H1 (cell line): ENCODE measurements at regions not wholly inside any gene's neighbourhood (a gene's known extent, or its start where the extent isn't known, plus 50 kb on each side); places are given as distances from the start of the nearest gene placed in this dataset.

Experiments
- CTCF ChIA-PET: fragments of 300-600 bp; sonication (Branson Sonifier 250); formaldehyde crosslinking; loops from one replicate; lab custom pipeline; 2021; ENCODE audit not compliant: partially characterized antibody; lab: Charles Lee
- POLR2A ChIA-PET: fragments of 300-600 bp; sonication (Branson Sonifier 250); formaldehyde crosslinking; loops from one replicate; lab custom pipeline; 2021; ENCODE audit warnings: inconsistent platforms; ENCODE audit not compliant: partially characterized antibody; lab: Charles Lee
- DNase-seq, 2 experiments: peaks; one replicate each; pipeline versions ENCODE4 v3.0.0 to v3.0.0-alpha.2; 2010 to 2022; ENCODE audit warnings: low spot score in 2 of 2, low read depth in 1 of 2, mixed read lengths in 1 of 2
- FAIRE-seq: peaks from 2 replicates; lab custom pipeline; 2011; peaks lifted over from hg19 to GRCh38; lab: Jason Lieb, UNC
- H2AFZ ChIP-seq: 2 replicates; pipeline ENCODE4 v1.8.1; 2012; ENCODE audit warnings: low read length, inconsistent platforms
- H2AK5ac ChIP-seq: 2 replicates; pipeline ENCODE4 v1.6.1; 2013; ENCODE audit warnings: low read depth, low read length
- H2BK120ac ChIP-seq: replicated peaks from 2 replicates; pipeline ENCODE3; 2013; ENCODE audit warnings: low read depth, low read length, inconsistent platforms
- H2BK12ac ChIP-seq: 2 replicates; pipeline ENCODE4 v1.6.1; 2013; ENCODE audit warnings: low read depth, low read length
- H2BK15ac ChIP-seq: 2 replicates; pipeline ENCODE4 v1.6.1; 2013; ENCODE audit warnings: low read length
- H2BK20ac ChIP-seq: 2 replicates; pipeline ENCODE4 v1.6.1; 2013; ENCODE audit warnings: low read length
- H2BK5ac ChIP-seq: 2 replicates; pipeline ENCODE4 v1.6.1; 2013; ENCODE audit warnings: low read depth, low read length
- H3K14ac ChIP-seq: 2 replicates; pipeline ENCODE4 v1.6.1; 2013; ENCODE audit warnings: inconsistent platforms; ENCODE audit not compliant: insufficient read length
- H3K18ac ChIP-seq: 2 replicates; pipeline ENCODE4 v1.6.1; 2013; ENCODE audit warnings: low read length; ENCODE audit errors: extremely low read depth
- H3K23ac ChIP-seq: 2 replicates; pipeline ENCODE4 v1.6.1; 2013; ENCODE audit warnings: inconsistent platforms; ENCODE audit not compliant: insufficient read length
- H3K23me2 ChIP-seq: 2 replicates; pipeline ENCODE4 v1.6.1; 2013; ENCODE audit warnings: low read depth, low read length
- H3K27ac ChIP-seq: 2 replicates; pipeline ENCODE4 v1.6.1; 2011; ENCODE audit warnings: low read depth, low read length, inconsistent platforms
- H3K27me3 ChIP-seq, 4 experiments: replicated peaks in 1 of 4; 1 replicate in 1 of 4; 2 replicates in 3 of 4; pipeline versions ENCODE4 v1.6.1 to v1.8.1; 2011 to 2013; ENCODE audit warnings: low read length in 3 of 4, mild to moderate bottlenecking in 3 of 4, inconsistent platforms in 2 of 4, mixed read lengths in 2 of 4, moderate library complexity in 1 of 4; ENCODE audit not compliant: control insufficient read depth in 3 of 4, insufficient read depth in 3 of 4; ENCODE audit errors: extremely low read depth in 1 of 4
- H3K36me3 ChIP-seq, 4 experiments: 2 replicates each; pipeline versions ENCODE4 v1.6.1 to v1.8.1; 2011 to 2013; ENCODE audit warnings: mild to moderate bottlenecking in 4 of 4, low read length in 3 of 4, moderate library complexity in 2 of 4, control low read depth in 1 of 4, inconsistent platforms in 1 of 4; ENCODE audit not compliant: insufficient read depth in 4 of 4, control insufficient read depth in 2 of 4
- H3K4ac ChIP-seq: replicated peaks from 2 replicates; pipeline ENCODE3; 2013; ENCODE audit warnings: low read length, low read depth, mixed read lengths, inconsistent platforms; ENCODE audit not compliant: insufficient read length
- H3K4me1 ChIP-seq, 4 experiments: replicated peaks in 1 of 4; 1 replicate in 1 of 4; 2 replicates in 3 of 4; pipeline versions ENCODE4 v1.6.1 to v1.8.1; 2011 to 2013; ENCODE audit warnings: low read length in 3 of 4, inconsistent platforms in 2 of 4, mixed read lengths in 1 of 4; ENCODE audit not compliant: insufficient read depth in 4 of 4, control insufficient read depth in 3 of 4
- H3K4me2 ChIP-seq, 2 experiments: 2 replicates each; pipeline versions ENCODE4 v1.6.1 to v1.8.1; 2011 to 2013; ENCODE audit warnings: low read depth in 2 of 2, low read length in 2 of 2, control low read depth in 1 of 2, inconsistent platforms in 1 of 2, mild to moderate bottlenecking in 1 of 2; ENCODE audit not compliant: insufficient read depth in 1 of 2
- H3K4me3 ChIP-seq, 4 experiments: fragments of 200-600, 300-600 bp in 1 of 4; sonication (generic), shearing (Covaris generic), sonication (Bioruptor Twin) in 1 of 4; 2 replicates each; pipeline versions ENCODE4 v1.5.1 to v1.8.1; 2011 to 2016; ENCODE audit warnings: low read length in 4 of 4, low read depth in 3 of 4, control low read depth in 2 of 4, inconsistent platforms in 2 of 4, mild to moderate bottlenecking in 2 of 4, mixed read lengths in 1 of 4, moderate library complexity in 1 of 4; ENCODE audit not compliant: insufficient read depth in 2 of 4; ENCODE audit errors: extremely low read depth in 1 of 4
- H3K56ac ChIP-seq: replicated peaks from 2 replicates; pipeline ENCODE3; 2013; ENCODE audit warnings: low read depth, mild to moderate bottlenecking, mixed read lengths, low read length, inconsistent platforms; ENCODE audit not compliant: insufficient read length
- H3K79me1 ChIP-seq: 2 replicates; pipeline ENCODE4 v1.6.1; 2013; ENCODE audit warnings: low read depth, low read length, control low read depth
- H3K79me2 ChIP-seq, 2 experiments: 2 replicates each; pipeline versions ENCODE4 v1.6.1 to v1.8.1; 2012 to 2013; ENCODE audit warnings: low read length in 2 of 2, mild to moderate bottlenecking in 2 of 2, inconsistent platforms in 1 of 2; ENCODE audit not compliant: insufficient read depth in 2 of 2, control insufficient read depth in 1 of 2
- H3K9ac ChIP-seq, 4 experiments: replicated peaks in 1 of 4; 1 replicate in 1 of 4; 2 replicates in 3 of 4; pipeline versions ENCODE4 v1.6.1 to v1.8.1; 2011 to 2013; ENCODE audit warnings: low read depth in 3 of 4, low read length in 3 of 4, control low read depth in 2 of 4, mild to moderate bottlenecking in 2 of 4, moderate library complexity in 2 of 4, inconsistent platforms in 1 of 4; ENCODE audit errors: extremely low read depth in 1 of 4
- H3K9me3 ChIP-seq, 2 experiments: 2 replicates each; pipeline versions ENCODE4 v1.6.1 to v1.8.1; 2012 to 2013; ENCODE audit warnings: mild to moderate bottlenecking in 2 of 2, moderate library complexity in 2 of 2, control low read depth in 1 of 2, inconsistent platforms in 1 of 2, low read depth in 1 of 2, low read length in 1 of 2, mixed read lengths in 1 of 2; ENCODE audit not compliant: insufficient read depth in 2 of 2
- H4K20me1 ChIP-seq, 2 experiments: replicated peaks in 1 of 2; 2 replicates each; pipeline versions ENCODE3 to v1.8.1; 2011 to 2013; ENCODE audit warnings: inconsistent platforms in 2 of 2, low read length in 2 of 2, mild to moderate bottlenecking in 1 of 2; ENCODE audit not compliant: insufficient read depth in 2 of 2, control insufficient read depth in 1 of 2
- H4K5ac ChIP-seq: 2 replicates; pipeline ENCODE4 v1.6.1; 2013; ENCODE audit warnings: low read length, low read depth, mixed read lengths, inconsistent platforms; ENCODE audit not compliant: insufficient read length
- H4K8ac ChIP-seq: 2 replicates; pipeline ENCODE4 v1.8.0; 2013; ENCODE audit warnings: mild to moderate bottlenecking, moderate library complexity, low read length, inconsistent platforms; ENCODE audit not compliant: insufficient read depth; ENCODE audit errors: extremely low read depth
- H4K91ac ChIP-seq: replicated peaks from 2 replicates; pipeline ENCODE3; 2013; ENCODE audit warnings: low read length, mixed read lengths, inconsistent platforms; ENCODE audit not compliant: insufficient read length
- ATF2 ChIP-seq: IDR thresholded peaks from 2 replicates; pipeline ENCODE4 v1.6.1; 2012; ENCODE audit warnings: low read length, inconsistent platforms
- BCL11A ChIP-seq, 2 experiments: IDR thresholded peaks; one replicate each; pipeline ENCODE4 v1.6.1; 2011; ENCODE audit warnings: low read depth in 2 of 2, low read length in 2 of 2, mild to moderate bottlenecking in 2 of 2
- CEBPB ChIP-seq: IDR thresholded peaks from 2 replicates; pipeline ENCODE4 v1.6.1; 2012; ENCODE audit warnings: low read depth, low read length
- CHD2 ChIP-seq: IDR thresholded peaks from 2 replicates; pipeline ENCODE4 v1.6.1; 2012; ENCODE audit warnings: low read length, improper control_type of control experiment
- FOSL1 ChIP-seq: IDR thresholded peaks from 2 replicates; pipeline ENCODE4 v1.6.1; 2011; ENCODE audit warnings: mild to moderate bottlenecking, low read depth, low read length, moderate library complexity; ENCODE audit not compliant: insufficient read depth
- HDAC2 ChIP-seq, 2 experiments: fragments of 300-600 bp in 1 of 2; sonication (generic) in 1 of 2; IDR thresholded peaks; 2 replicates each; pipeline ENCODE4 v1.6.1; 2011 to 2012; ENCODE audit warnings: low read depth in 2 of 2, low read length in 2 of 2, mild to moderate bottlenecking in 2 of 2, moderate library complexity in 2 of 2, borderline replicate concordance in 1 of 2, inconsistent platforms in 1 of 2
- JUN ChIP-seq: IDR thresholded peaks from 2 replicates; pipeline ENCODE4 v1.6.1; 2011; ENCODE audit warnings: low read depth, mild to moderate bottlenecking, improper control_type of control experiment, low read length
- KDM1A ChIP-seq: fragments of 200-600, 300-600 bp; sonication (generic); IDR thresholded peaks from 2 replicates; pipeline ENCODE4 v1.7.1; 2016; ENCODE audit warnings: mild to moderate bottlenecking, low read length, borderline replicate concordance
- SIN3A ChIP-seq, 2 experiments: IDR thresholded peaks in 1 of 2; conservative IDR thresholded peaks in 1 of 2; 2 replicates each; pipeline ENCODE4 v1.6.1; 2011 to 2012; ENCODE audit warnings: low read length in 2 of 2, improper control_type of control experiment in 1 of 2, low read depth in 1 of 2, mild to moderate bottlenecking in 1 of 2
- SIRT6 ChIP-seq: IDR thresholded peaks from one replicate; pipeline ENCODE4 v1.7.1; 2012; ENCODE audit warnings: low read length, inconsistent platforms
- SP4 ChIP-seq: IDR thresholded peaks from 2 replicates; pipeline ENCODE4 v1.6.1; 2012; ENCODE audit warnings: low read length, inconsistent platforms
- SRF ChIP-seq: IDR thresholded peaks from 2 replicates; pipeline ENCODE4 v1.6.1; 2011; ENCODE audit warnings: mild to moderate bottlenecking, low read depth, low read length, moderate library complexity
- TAF1 ChIP-seq: IDR thresholded peaks from 2 replicates; pipeline ENCODE4 v1.6.1; 2011; ENCODE audit warnings: mild to moderate bottlenecking, low read depth, low read length
- TEAD4 ChIP-seq: IDR thresholded peaks from 2 replicates; pipeline ENCODE4 v1.6.1; 2012; ENCODE audit warnings: low read depth, low read length, inconsistent platforms, mixed read lengths
- YY1 ChIP-seq: IDR thresholded peaks from 2 replicates; pipeline ENCODE4 v1.6.1; 2011; ENCODE audit warnings: low read depth, mild to moderate bottlenecking, low read length
- WGBS, 2 experiments: shearing (Covaris generic) in 1 of 2; methylation state at CpG; one replicate each; pipeline versions ENCODE4 v1.1.6 to v1.1.7; 2013 to 2015; ENCODE audit warnings: low lambda C conversion rate in 2 of 2, mixed read lengths in 2 of 2, inconsistent platforms in 1 of 2, low coverage in 1 of 2, missing lambda C conversion rate in 1 of 2; ENCODE audit not compliant: insufficient replicate concordance in 2 of 2, insufficient coverage in 1 of 2, insufficient read length in 1 of 2; ENCODE audit errors: extremely low coverage in 1 of 2, missing lambda C conversion rate in 1 of 2; 5-methylcytosine and 5-hydroxymethylcytosine counted together

- POLR2A ChIA-PET, result no interaction called here
- Histone ChIP-seq H2AFZ (no peak overlapping the region), H3K27ac (no peak overlapping the region), H3K79me2 (no peaks in the 10 kb centered on the region), H2BK12ac (no peak overlapping the region), H3K9me3 (no peaks in the 10 kb centered on the region), H4K91ac (no peak overlapping the region), H3K14ac (no peak overlapping the region), H3K23ac (no peak overlapping the region), H3K4ac (no peak overlapping the region), H2BK5ac (no peak overlapping the region), H3K79me1 (no peaks in the 10 kb centered on the region), H3K56ac (no peak overlapping the region), H3K9ac (no peak overlapping the region), H2BK20ac (no peak overlapping the region), H4K8ac (no peak overlapping the region), H4K20me1 (no peaks in the 10 kb centered on the region), H4K5ac (no peak overlapping the region), H3K18ac (no peak overlapping the region), H3K36me3 (no peaks in the 10 kb centered on the region), H2BK120ac (no peak overlapping the region), H3K4me2 (no peak overlapping the region), H3K23me2 (no peaks in the 10 kb centered on the region), H2AK5ac (no peak overlapping the region), H3K4me1 (no peaks in the 10 kb centered on the region), H2BK15ac (no peak overlapping the region), H3K4me3 (no peak overlapping the region), H3K27me3 (no peaks in the 10 kb centered on the region)
- 98% methylated on average over 2 of the region's 2 CpGs; no CpG with 5 or more reads in 1 of the 2 experiments for WGBS, 2 experiments
- TF ChIP-seq TAF1 (no peak), YY1 (no peak), BCL11A (IDR thresholded peaks at IDR 0.05; ENCODE audit: low read depth in 2 of 2, low read length in 2 of 2) (no peak), TEAD4 (no peak), JUN (no peak), SIRT6 (no peak), SRF (no peak), CEBPB (no peak), KDM1A (no peak), ATF2 (no peak), CHD2 (no peak), FOSL1 (no peak), HDAC2 (IDR thresholded peaks at IDR 0.05; ENCODE audit: borderline replicate concordance in 1 of 2, low read depth in 2 of 2, low read length in 2 of 2) (no peak), SP4 (no peak), SIN3A (conservative IDR thresholded peaks at IDR 0.05 in 1 of 2, IDR thresholded peaks at IDR 0.05 in 1 of 2; ENCODE audit: low read depth in 1 of 2, low read length in 2 of 2) (no peak)
- CTCF ChIA-PET, result no interaction called here
- DNase-seq, result no peak
- no peak for FAIRE-seq
These were observed 306.6 kb downstream of the SUCLG1 start for GRCh38 chr2:84152462-84152861.
